Urinary bladder (tissue), 3 donors: ENCODE measurements at regions not wholly inside any gene's neighbourhood (a gene's known extent, or its start where the extent isn't known, plus 50 kb on each side); places are given as distances from the start of the nearest gene placed in this dataset.
"Not testable (repeated sequence)": the region's sequence is repeated elsewhere in the genome, so short reads cannot be mapped to it uniquely, and the experiment has no call there.

Source experiments
- DNase-seq: peaks from one replicate; pipeline ENCODE4 v3.0.0-alpha.2; 2015; ENCODE audit errors: extremely low spot score
- H3K27ac ChIP-seq: one replicate; pipeline ENCODE4 v1.5.1; 2013; ENCODE audit warnings: low read depth, mild to moderate bottlenecking, moderate library complexity
- H3K36me3 ChIP-seq: one replicate; pipeline ENCODE4 v1.6.1; 2013; ENCODE audit warnings: mild to moderate bottlenecking, moderate library complexity; ENCODE audit not compliant: insufficient read depth
- H3K4me1 ChIP-seq: one replicate; pipeline ENCODE4 v1.6.1; 2013; ENCODE audit warnings: mild to moderate bottlenecking, moderate library complexity; ENCODE audit not compliant: insufficient read depth
- H3K4me3 ChIP-seq: one replicate; pipeline ENCODE4 v1.5.1; 2013; ENCODE audit warnings: low read depth, low read length
- WGBS: extraction: QIAGEN DNeasy Blood & Tissue Kit; methylation state at CpG from one replicate; pipeline ENCODE4 v1.1.7; 2013; 5-methylcytosine and 5-hydroxymethylcytosine counted together
- donor health status: healthy with polysubstance abuse.
- donor health status: healthy.

- no peak for DNase-seq
- Histone ChIP-seq H3K4me3 (no peak overlapping the region), H3K36me3 (no peaks in the 10 kb centered on the region), H3K27ac (no peak overlapping the region), H3K4me1 (no peaks in the 10 kb centered on the region)
- 69% methylated on average over 9 of the region's 9 CpGs for WGBS
Measured at GRCh38 chr1:184162281-184162680, 110.8 kb downstream of the TSEN15 start.

GRCh38 chr1:184163674-184164465 lies 112.3 kb downstream of the TSEN15 start:
- H3K4me1 ChIP-seq: no peaks in the 10 kb centered on the region
- no peak overlapping the region for H3K27ac ChIP-seq
- H3K36me3 ChIP-seq: no peaks in the 10 kb centered on the region
- 76% methylated on average over 3 of the region's 3 CpGs for WGBS
- no peak overlapping the region for H3K4me3 ChIP-seq
- no peak for DNase-seq

GRCh38 chr1:184164536-184164935 lies 113.0 kb downstream of the TSEN15 start:
- WGBS: 93% methylated on average over 1 of the region's 1 CpG
- Histone ChIP-seq H3K36me3 (no peaks in the 10 kb centered on the region), H3K4me3 (no peak overlapping the region), H3K4me1 (no peaks in the 10 kb centered on the region), H3K27ac (no peak overlapping the region)
- no peak for DNase-seq

GRCh38 chr1:184166485-184166884 lies 115.0 kb downstream of the TSEN15 start:
- no peak overlapping the region for H3K27ac ChIP-seq
- no peaks in the 10 kb centered on the region for H3K4me1 ChIP-seq
- WGBS: 79% methylated on average over 3 of the region's 3 CpGs
- DNase-seq: no peak
- H3K36me3 ChIP-seq: no peaks in the 10 kb centered on the region
- H3K4me3 ChIP-seq: no peak overlapping the region

GRCh38 chr1:184167352-184167751 lies 115.8 kb downstream of the TSEN15 start:
- no peak overlapping the region for H3K4me3 ChIP-seq
- no peaks in the 10 kb centered on the region for H3K4me1 ChIP-seq
- 55% methylated on average over 1 of the region's 1 CpG for WGBS
- H3K27ac ChIP-seq: no peak overlapping the region
- DNase-seq: no peak
- H3K36me3 ChIP-seq: no peaks in the 10 kb centered on the region

GRCh38 chr1:184170719-184171118 lies 119.2 kb downstream of the TSEN15 start:
- H3K27ac ChIP-seq: no peak overlapping the region
- no peaks in the 10 kb centered on the region for H3K36me3 ChIP-seq
- no peaks in the 10 kb centered on the region for H3K4me1 ChIP-seq
- H3K4me3 ChIP-seq: no peak overlapping the region
- no peak for DNase-seq

- WGBS: 95% methylated on average over 2 of the region's 2 CpGs
- DNase-seq: no peak
- Histone ChIP-seq H3K4me3 (no peak overlapping the region), H3K27ac (no peak overlapping the region), H3K4me1 (no peaks in the 10 kb centered on the region), H3K36me3 (peaks cover 3% of the 10 kb centered on the region)
Measured at GRCh38 chr1:184176058-184176457, 124.5 kb downstream of the TSEN15 start.

GRCh38 chr1:184181044-184181443 lies 129.5 kb downstream of the TSEN15 start:
- WGBS: 97% methylated on average over 2 of the region's 2 CpGs
- Histone ChIP-seq H3K36me3 (peaks cover 3% of the 10 kb centered on the region), H3K4me3 (no peak overlapping the region), H3K4me1 (no peaks in the 10 kb centered on the region), H3K27ac (no peak overlapping the region)
- no peak for DNase-seq

GRCh38 chr1:184183919-184184318 lies 132.4 kb downstream of the TSEN15 start:
- no peak overlapping the region for H3K4me3 ChIP-seq
- H3K27ac ChIP-seq: no peak overlapping the region
- H3K36me3 ChIP-seq: no peaks in the 10 kb centered on the region
- 97% methylated on average over 3 of the region's 3 CpGs for WGBS
- H3K4me1 ChIP-seq: no peaks in the 10 kb centered on the region
- no peak for DNase-seq

GRCh38 chr1:184184614-184185013 lies 133.1 kb downstream of the TSEN15 start:
- H3K4me3 ChIP-seq, H3K27ac ChIP-seq, H3K36me3 ChIP-seq, DNase-seq, H3K4me1 ChIP-seq: not testable (repeated sequence)
- WGBS: over 99% methylated on average over 3 of the region's 3 CpGs

GRCh38 chr1:184185347-184185746 lies 133.8 kb downstream of the TSEN15 start:
- Histone ChIP-seq H3K36me3 (no peaks in the 10 kb centered on the region), H3K4me3 (no peak overlapping the region), H3K4me1 (no peaks in the 10 kb centered on the region), H3K27ac (no peak overlapping the region)
- 87% methylated on average over 3 of the region's 3 CpGs for WGBS
- no peak for DNase-seq

GRCh38 chr1:184186167-184186566 lies 134.6 kb downstream of the TSEN15 start:
- Histone ChIP-seq H3K27ac (no peak overlapping the region), H3K4me1 (no peaks in the 10 kb centered on the region), H3K36me3 (no peaks in the 10 kb centered on the region), H3K4me3 (no peak overlapping the region)
- no peak for DNase-seq

- DNase-seq: no peak
- H3K27ac ChIP-seq: no peak overlapping the region
- no peak overlapping the region for H3K4me3 ChIP-seq
- no peaks in the 10 kb centered on the region for H3K4me1 ChIP-seq
- 76% methylated on average over 3 of the region's 3 CpGs for WGBS
- no peaks in the 10 kb centered on the region for H3K36me3 ChIP-seq
Measured at GRCh38 chr1:184187097-184187496, 135.6 kb downstream of the TSEN15 start.

- Histone ChIP-seq H3K4me1 (no peaks in the 10 kb centered on the region), H3K4me3 (no peak overlapping the region), H3K36me3 (no peaks in the 10 kb centered on the region), H3K27ac (no peak overlapping the region)
- WGBS: 53% methylated on average over 2 of the region's 2 CpGs
- DNase-seq: no peak
Measured at GRCh38 chr1:184188037-184188436, 136.5 kb downstream of the TSEN15 start.

GRCh38 chr1:184189361-184189760 lies 137.8 kb downstream of the TSEN15 start:
- no peak for DNase-seq
- no peak overlapping the region for H3K27ac ChIP-seq
- H3K4me1 ChIP-seq: no peaks in the 10 kb centered on the region
- no peak overlapping the region for H3K4me3 ChIP-seq
- no peaks in the 10 kb centered on the region for H3K36me3 ChIP-seq
